Keratinocyte (primary cell): ENCODE measurements at regions not wholly inside any gene's neighbourhood (a gene's known extent, or its start where the extent isn't known, plus 50 kb on each side); places are given as distances from the start of the nearest gene placed in this dataset.

Experiments used
- DNase-seq: peaks from one replicate; pipeline ENCODE4 v3.0.0-alpha.2; 2011; ENCODE audit warnings: low read depth, missing footprints, low spot score
- FAIRE-seq: peaks from 2 replicates; lab custom pipeline; 2011; peaks lifted over from hg19 to GRCh38; lab: Jason Lieb, UNC
- H2AFZ ChIP-seq: 2 replicates; pipeline ENCODE4 v1.6.0; 2012; ENCODE audit warnings: low read length, control low read depth, inconsistent platforms; ENCODE audit not compliant: control insufficient read depth
- H3K27ac ChIP-seq: 2 replicates; pipeline ENCODE4 v1.5.1; 2011; ENCODE audit warnings: low read length; ENCODE audit not compliant: control insufficient read depth, insufficient read depth
- H3K27me3 ChIP-seq: 3 replicates; pipeline ENCODE4 v1.6.0; 2011; ENCODE audit warnings: low read length; ENCODE audit not compliant: control insufficient read depth, insufficient read depth; ENCODE audit errors: extremely low read depth
- H3K36me3 ChIP-seq, 2 experiments: 2 replicates in 1 of 2; 3 replicates in 1 of 2; pipeline ENCODE4 v1.5.1; 2011; ENCODE audit warnings: low read length in 2 of 2, mild to moderate bottlenecking in 1 of 2; ENCODE audit not compliant: control insufficient read depth in 2 of 2, insufficient read depth in 2 of 2; ENCODE audit errors: extremely low read depth in 1 of 2
- H3K4me1 ChIP-seq: 3 replicates; pipeline ENCODE4 v1.5.1; 2011; ENCODE audit warnings: low read length; ENCODE audit not compliant: control insufficient read depth, insufficient read depth; ENCODE audit errors: extremely low read depth
- H3K4me2 ChIP-seq: 3 replicates; pipeline ENCODE4 v1.6.0; 2011; ENCODE audit warnings: low read depth, low read length; ENCODE audit not compliant: control insufficient read depth, insufficient read depth; ENCODE audit errors: extremely low read depth
- H3K4me3 ChIP-seq, 3 experiments: fragments of 200-600 bp in 1 of 3; sonication (generic) in 1 of 3; 2 replicates in 2 of 3; 3 replicates in 1 of 3; pipeline ENCODE4 v1.5.1; 2011 to 2016; ENCODE audit warnings: low read length in 3 of 3, mild to moderate bottlenecking in 3 of 3, control low read depth in 2 of 3, inconsistent platforms in 1 of 3, low read depth in 1 of 3, mixed read lengths in 1 of 3, mixed run types in 1 of 3, moderate library complexity in 1 of 3; ENCODE audit not compliant: control insufficient read depth in 2 of 3, insufficient read depth in 2 of 3; ENCODE audit errors: extremely low read depth in 1 of 3
- H3K79me2 ChIP-seq: 2 replicates; pipeline ENCODE4 v1.6.0; 2012; ENCODE audit warnings: low read length; ENCODE audit not compliant: control insufficient read depth, insufficient read depth
- H3K9ac ChIP-seq: 3 replicates; pipeline ENCODE4 v1.6.0; 2011; ENCODE audit warnings: low read length; ENCODE audit not compliant: control insufficient read depth, insufficient read depth; ENCODE audit errors: extremely low read depth
- H3K9me1 ChIP-seq: 3 replicates; pipeline ENCODE4 v1.6.0; 2011; ENCODE audit warnings: low read length; ENCODE audit not compliant: control insufficient read depth, insufficient read depth; ENCODE audit errors: extremely low read depth
- H3K9me3 ChIP-seq: 2 replicates; pipeline ENCODE4 v1.5.1; 2012; ENCODE audit warnings: low read depth, low read length; ENCODE audit not compliant: control insufficient read depth
- H4K20me1 ChIP-seq: 3 replicates; pipeline ENCODE4 v1.6.0; 2011; ENCODE audit warnings: low read length; ENCODE audit not compliant: control insufficient read depth, insufficient read depth; ENCODE audit errors: extremely low read depth
- CTCF ChIP-seq, 3 experiments: IDR thresholded peaks in 1 of 3; conservative IDR thresholded peaks in 1 of 3; optimal IDR thresholded peaks in 1 of 3; 2 replicates in 2 of 3; 3 replicates in 1 of 3; pipeline versions ENCODE3 to v1.5.1; 2011; ENCODE audit warnings: low read length in 3 of 3, mild to moderate bottlenecking in 3 of 3, moderate library complexity in 2 of 3, control low read depth in 1 of 3, inconsistent platforms in 1 of 3; ENCODE audit not compliant: insufficient read depth in 2 of 3; ENCODE audit errors: extremely low read depth in 1 of 3
- EZH2 ChIP-seq: IDR thresholded peaks from one replicate; pipeline ENCODE4 v1.6.1; 2012; ENCODE audit warnings: inconsistent platforms, mild to moderate bottlenecking, low read length, moderate library complexity
- dilution Hi-C: fragments of 300-500 bp; cut with MboI; formaldehyde crosslinking; loops from one replicate; pipeline ENCODE4 v1.7.0; 2020; ENCODE audit warnings: low sequenced_read_pairs; ENCODE audit not compliant: extremely low pct_ligation_motif_present

GRCh38 chr2:59366288-59366687 lies 1125.2 kb upstream of the FANCL start:
- dilution Hi-C loops, result no loop called here
- H3K4me1 ChIP-seq, result no peaks in the 10 kb centered on the region
- no peak overlapping the region for H3K4me2 ChIP-seq
- no peaks in the 10 kb centered on the region for H4K20me1 ChIP-seq
- DNase-seq (no peak), FAIRE-seq (no peak)
- no peaks in the 10 kb centered on the region for H3K36me3 ChIP-seq
- H3K9me1 ChIP-seq, result no peaks in the 10 kb centered on the region
- H3K9ac ChIP-seq, result no peak overlapping the region
- no peak overlapping the region for H3K4me3 ChIP-seq
- no peaks in the 10 kb centered on the region for H3K79me2 ChIP-seq
- no peaks in the 10 kb centered on the region for H3K27me3 ChIP-seq
- TF ChIP-seq CTCF (optimal IDR thresholded peaks at IDR 0.05 in 1 of 3, IDR thresholded peaks at IDR 0.05 in 1 of 3, conservative IDR thresholded peaks at IDR 0.05 in 1 of 3; ENCODE audit: extremely low read depth in 1 of 3, insufficient read depth in 2 of 3, low read length in 3 of 3), result no peak
- no peak for TF ChIP-seq EZH2
- H3K9me3 ChIP-seq, result no peaks in the 10 kb centered on the region
- H2AFZ ChIP-seq, result no peak overlapping the region
- no peak overlapping the region for H3K27ac ChIP-seq

- no peaks in the 10 kb centered on the region for H3K36me3 ChIP-seq
- TF ChIP-seq EZH2 (no peak), CTCF (optimal IDR thresholded peaks at IDR 0.05 in 1 of 3, IDR thresholded peaks at IDR 0.05 in 1 of 3, conservative IDR thresholded peaks at IDR 0.05 in 1 of 3; ENCODE audit: extremely low read depth in 1 of 3, insufficient read depth in 2 of 3, low read length in 3 of 3) (no peak)
- no peaks in the 10 kb centered on the region for H4K20me1 ChIP-seq
- no peak overlapping the region for H3K4me3 ChIP-seq
- H3K27ac ChIP-seq, result no peak overlapping the region
- no peaks in the 10 kb centered on the region for H3K27me3 ChIP-seq
- no peaks in the 10 kb centered on the region for H3K4me1 ChIP-seq
- dilution Hi-C loops, result no loop called here
- FAIRE-seq (no peak), DNase-seq (no peak)
- H2AFZ ChIP-seq, result no peak overlapping the region
- no peaks in the 10 kb centered on the region for H3K9me3 ChIP-seq
- no peak overlapping the region for H3K4me2 ChIP-seq
- no peaks in the 10 kb centered on the region for H3K79me2 ChIP-seq
- H3K9me1 ChIP-seq, result no peaks in the 10 kb centered on the region
- no peak overlapping the region for H3K9ac ChIP-seq
Measured at GRCh38 chr2:59354498-59354897, 1113.4 kb upstream of the FANCL start.
